K562 (cell line): ENCODE measurements at regions not wholly inside any gene's neighbourhood (a gene's known extent, or its start where the extent isn't known, plus 50 kb on each side); places are given as distances from the start of the nearest gene placed in this dataset.
A peak's percentile ranks its signal among the peaks of the same experiment; 100 is the strongest.

Source experiments
- ARHGAP35 ChIP-seq: fragments of 450-650 bp; IDR thresholded peaks from 2 replicates; pipeline ENCODE4 v1.6.1; 2018; ENCODE audit not compliant: partially characterized antibody
- EGR1 ChIP-seq: fragments of 450-650 bp; conservative IDR thresholded peaks from 2 replicates; pipeline ENCODE4 v1.6.1; 2017; ENCODE audit warnings: mild to moderate bottlenecking
- EHMT2 ChIP-seq: fragments of 450-650 bp; IDR thresholded peaks from 2 replicates; pipeline ENCODE4 v1.6.1; 2018; ENCODE audit warnings: antibody characterized with exemption
- JUNB ChIP-seq: fragments of 450-650 bp; formaldehyde crosslinking; conservative IDR thresholded peaks from 2 replicates; pipeline ENCODE4 v1.4.0; 2020; ENCODE audit warnings: mild to moderate bottlenecking
- MAFG ChIP-seq: fragments of 450-650 bp; conservative IDR thresholded peaks from 2 replicates; pipeline ENCODE4 v1.6.1; 2016; ENCODE audit warnings: missing genetic modification characterization, missing compliant biosample characterization
- MAFK ChIP-seq: IDR thresholded peaks from 2 replicates; pipeline ENCODE4 v1.6.1; 2011; ENCODE audit warnings: low read length, improper control_type of control experiment
- THRAP3 ChIP-seq: fragments of 450-650 bp; IDR thresholded peaks from 2 replicates; pipeline ENCODE4 v1.6.1; 2016; ENCODE audit warnings: mild to moderate bottlenecking, inconsistent platforms, borderline replicate concordance
- TSC22D4 ChIP-seq: fragments of 450-650 bp; IDR thresholded peaks from 2 replicates; pipeline ENCODE4 v1.6.1; 2016; ENCODE audit warnings: missing genetic modification characterization, missing biosample characterization, control low read depth
- ZBTB11 ChIP-seq, 3 experiments: fragments of 200-800 bp in 1 of 3; fragments of 250-450 bp in 1 of 3; fragments of 450-650 bp in 1 of 3; sonication (Bioruptor Pico) in 1 of 3; sonication (Bioruptor generic) in 1 of 3; formaldehyde crosslinking in 1 of 3; IDR thresholded peaks; 2 replicates each; pipeline versions ENCODE4 v1.6.1 to v1.8.0; 2016 to 2022; ENCODE audit warnings: mild to moderate bottlenecking in 2 of 3, missing genetic modification characterization in 2 of 3, missing compliant biosample characterization in 1 of 3, moderate library complexity in 1 of 3
- TF ChIP-seq, protein P1 (sequence below): fragments of 250-450 bp; sonication (Bioruptor Pico); IDR thresholded peaks from 2 replicates; pipeline ENCODE4 v1.5.0; 2021; ENCODE audit warnings: mild to moderate bottlenecking, moderate library complexity

DNA sequence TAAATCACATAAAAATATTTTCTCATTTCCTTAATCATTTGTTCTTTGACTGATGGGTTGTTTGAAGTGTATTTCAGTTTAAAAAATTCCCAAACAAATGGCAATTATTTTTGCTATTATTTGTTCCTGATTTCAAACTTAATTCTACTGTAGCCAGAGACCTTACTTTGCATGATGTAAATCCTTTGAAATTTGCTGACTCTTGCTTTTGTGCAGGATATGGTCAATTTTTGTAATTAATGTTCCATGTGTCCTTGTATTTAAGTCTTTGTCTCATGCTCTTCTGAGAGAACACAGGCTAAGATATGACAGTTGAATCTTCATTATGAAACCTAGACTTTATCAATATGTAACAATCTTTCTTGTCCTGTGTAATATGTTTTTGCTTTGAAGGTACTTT is 295.0 kb upstream of the CHD6 start (continued):
- no peak for TF ChIP-seq ZBTB11 (CRISPR knock-in tag; IDR thresholded peaks at IDR 0.05)
- no peak for TF ChIP-seq THRAP3
- no peak for TF ChIP-seq EHMT2
- no peak for TF ChIP-seq ARHGAP35
- TF ChIP-seq MAFG = peak; percentile 61
- TF ChIP-seq MAFK = peak; percentile 63
- TF ChIP-seq TSC22D4 (tag) = no peak
- no peak for TF ChIP-seq JUNB
- TF ChIP-seq EGR1 = no peak
- TF ChIP-seq, protein P1, sequence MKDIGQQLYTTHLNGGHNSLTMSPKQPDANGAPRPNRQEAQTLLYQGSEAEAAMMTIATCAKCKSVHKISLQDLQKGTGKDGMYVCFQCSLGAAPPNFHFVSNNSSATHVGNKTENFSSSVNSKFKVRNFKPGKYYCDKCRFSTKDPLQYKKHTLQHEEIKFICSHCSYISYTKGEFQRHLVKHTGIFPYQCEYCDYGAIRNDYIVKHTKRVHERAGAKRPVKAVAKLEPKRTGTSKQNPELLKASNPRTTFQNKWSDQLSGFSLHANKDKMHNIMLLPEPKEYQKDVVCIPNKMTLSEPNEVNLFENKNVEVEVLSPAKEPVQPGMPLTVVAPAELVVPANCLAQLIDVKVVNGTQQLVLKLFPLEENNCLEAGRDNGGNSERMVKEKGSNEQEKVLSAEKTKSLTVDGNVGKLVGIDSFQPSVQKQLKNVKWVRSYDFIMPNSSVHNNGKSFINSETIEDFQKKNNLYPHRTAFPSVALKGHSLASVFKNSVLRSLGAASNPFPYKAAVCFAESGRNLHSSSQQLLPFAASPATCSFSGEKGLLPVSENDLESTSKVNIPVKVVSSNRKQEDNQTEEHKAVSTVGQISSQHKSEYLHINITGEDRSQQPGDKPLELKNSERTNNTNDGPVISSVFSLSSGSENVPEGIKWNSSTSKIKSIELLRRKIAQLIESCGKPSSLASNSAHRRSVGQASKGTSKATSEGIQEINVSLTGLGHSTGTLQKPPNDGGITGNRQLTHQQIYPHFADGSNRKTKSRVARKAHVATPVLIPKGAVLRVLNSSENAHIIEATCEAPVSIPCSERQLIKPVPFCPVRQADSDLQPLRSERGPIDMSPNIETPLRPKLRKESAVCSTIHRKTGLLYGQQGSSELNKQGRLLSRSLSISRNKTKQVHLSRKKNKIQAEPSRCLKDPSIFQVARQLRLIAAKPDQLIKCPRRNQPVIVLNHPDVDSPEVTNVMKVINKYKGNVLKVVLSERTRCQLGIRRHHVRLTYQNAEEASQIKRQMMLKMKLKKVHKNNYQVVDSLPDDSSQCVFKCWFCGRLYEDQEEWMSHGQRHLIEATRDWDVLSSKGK (CRISPR knock-in tag) = no peak
